CD14-positive monocyte (primary cell): ENCODE measurements at regions not wholly inside any gene's neighbourhood (a gene's known extent, or its start where the extent isn't known, plus 50 kb on each side); places are given as distances from the start of the nearest gene placed in this dataset.

Experiments used
- DNase-seq, 3 donors: peaks; one replicate each; pipeline ENCODE4 v3.0.0-alpha.2; 2011 to 2022
- H2AFZ ChIP-seq: 2 replicates; pipeline ENCODE4 v1.6.0; 2012; ENCODE audit warnings: mild to moderate bottlenecking, low read depth, low read length, inconsistent platforms; ENCODE audit not compliant: insufficient read depth, poor library complexity, severe bottlenecking
- H3K27ac ChIP-seq, 2 donors: 1 replicate in 1 of 2; 2 replicates in 1 of 2; pipeline ENCODE4 v1.5.1; 2012 to 2013; ENCODE audit warnings: low read length in 2 of 2, control low read depth in 1 of 2, inconsistent platforms in 1 of 2, low read depth in 1 of 2, mild to moderate bottlenecking in 1 of 2
- H3K27me3 ChIP-seq, 2 donors: one replicate each; pipeline versions ENCODE4 v1.6.0 to v1.6.1; 2011 to 2013; ENCODE audit warnings: low read length in 2 of 2; ENCODE audit not compliant: control insufficient read depth in 2 of 2, insufficient read depth in 2 of 2
- H3K36me3 ChIP-seq, 2 donors: replicated peaks in 1 of 2; 1 replicate in 1 of 2; 2 replicates in 1 of 2; pipeline versions ENCODE4 v1.5.1 to v1.6.1; 2012 to 2013; ENCODE audit warnings: low read length in 2 of 2, control low read depth in 1 of 2, inconsistent platforms in 1 of 2, mild to moderate bottlenecking in 1 of 2; ENCODE audit not compliant: insufficient read depth in 2 of 2, control insufficient read depth in 1 of 2
- H3K4me1 ChIP-seq, 2 donors: 1 replicate in 1 of 2; 2 replicates in 1 of 2; pipeline versions ENCODE4 v1.5.1 to v1.6.1; 2012 to 2013; ENCODE audit warnings: low read length in 2 of 2, control low read depth in 1 of 2, inconsistent platforms in 1 of 2, mild to moderate bottlenecking in 1 of 2, moderate library complexity in 1 of 2; ENCODE audit not compliant: insufficient read depth in 2 of 2, control insufficient read depth in 1 of 2
- H3K4me2 ChIP-seq: replicated peaks from 2 replicates; pipeline ENCODE3; 2012; ENCODE audit warnings: low read length, moderate library complexity, mild to moderate bottlenecking; ENCODE audit not compliant: poor library complexity, severe bottlenecking; ENCODE audit errors: extremely low read depth
- H3K4me3 ChIP-seq, 3 experiments: fragments of 200-600 bp in 1 of 3; sonication (generic) in 1 of 3; replicated peaks in 1 of 3; 1 replicate in 2 of 3; 2 replicates in 1 of 3; pipeline ENCODE4 v1.5.1; 2011 to 2013; ENCODE audit warnings: low read length in 3 of 3, mild to moderate bottlenecking in 3 of 3, control low read depth in 2 of 3, low read depth in 2 of 3, inconsistent platforms in 1 of 3, moderate library complexity in 1 of 3
- H3K79me2 ChIP-seq: 2 replicates; pipeline ENCODE4 v1.6.0; 2012; ENCODE audit warnings: mild to moderate bottlenecking, control low read depth, inconsistent platforms, low read length, moderate library complexity; ENCODE audit not compliant: insufficient read depth
- H3K9ac ChIP-seq: 2 replicates; pipeline ENCODE4 v1.6.0; 2017; ENCODE audit warnings: low read length, mild to moderate bottlenecking; ENCODE audit not compliant: insufficient read depth, poor library complexity, severe bottlenecking
- H3K9me3 ChIP-seq, 2 donors: replicated peaks in 1 of 2; 1 replicate in 1 of 2; 2 replicates in 1 of 2; pipeline versions ENCODE4 v1.5.1 to v1.6.1; 2012 to 2013; ENCODE audit warnings: low read length in 2 of 2, control low read depth in 1 of 2; ENCODE audit not compliant: control insufficient read depth in 1 of 2, insufficient read depth in 1 of 2
- H4K20me1 ChIP-seq: 2 replicates; pipeline ENCODE4 v1.6.0; 2012; ENCODE audit warnings: mild to moderate bottlenecking, low read length, control low read depth, moderate library complexity; ENCODE audit not compliant: insufficient read depth
- H3K27ac Mint-ChIP-seq, 7 donors: one replicate each; pipeline ENCODE4 v1.8.0; 2020; ENCODE audit warnings: mild to moderate bottlenecking in 7 of 7, mixed read lengths in 7 of 7, moderate library complexity in 6 of 7, inconsistent platforms in 2 of 7
- H3K27me3 Mint-ChIP-seq, 3 donors: one replicate each; pipeline ENCODE4 v1.8.0; 2021 to 2022; ENCODE audit warnings: low read depth in 3 of 3, mild to moderate bottlenecking in 3 of 3, mixed read lengths in 3 of 3, moderate library complexity in 3 of 3, inconsistent platforms in 1 of 3
- H3K36me3 Mint-ChIP-seq, 2 donors: one replicate each; pipeline ENCODE4 v1.8.0; 2020; ENCODE audit warnings: mixed read lengths in 2 of 2, inconsistent platforms in 1 of 2, mild to moderate bottlenecking in 1 of 2
- H3K4me1 Mint-ChIP-seq: one replicate; pipeline ENCODE4 v1.8.0; 2020; ENCODE audit warnings: mild to moderate bottlenecking, mixed read lengths
- H3K4me3 Mint-ChIP-seq, 2 donors: one replicate each; pipeline ENCODE4 v1.8.0; 2020; ENCODE audit warnings: mild to moderate bottlenecking in 2 of 2, mixed read lengths in 2 of 2, moderate library complexity in 1 of 2
- H3K9me3 Mint-ChIP-seq, 7 donors: one replicate each; pipeline ENCODE4 v1.8.0; 2020 to 2022; ENCODE audit warnings: mixed read lengths in 7 of 7, mild to moderate bottlenecking in 6 of 7, moderate library complexity in 6 of 7, inconsistent platforms in 2 of 7
- WGBS: methylation state at CpG from one replicate; pipeline ENCODE4 v1.1.5; 2013; ENCODE audit warnings: missing lambda C conversion rate; ENCODE audit not compliant: insufficient coverage; 5-methylcytosine and 5-hydroxymethylcytosine counted together
- intact Hi-C, 2 donors: fragments of 100-400 bp; cut with micrococcal nuclease; formaldehyde crosslinking; loops; one replicate each; pipeline versions ENCODE4 v1.15.0 to v1.15.1; 2023
- TF ChIP-seq, protein P1 (sequence below): fragments of 200-600 bp; IDR thresholded peaks from one replicate; pipeline ENCODE4 v1.8.0; 2022; ENCODE audit warnings: antibody characterized with exemption, mild to moderate bottlenecking

DNA sequence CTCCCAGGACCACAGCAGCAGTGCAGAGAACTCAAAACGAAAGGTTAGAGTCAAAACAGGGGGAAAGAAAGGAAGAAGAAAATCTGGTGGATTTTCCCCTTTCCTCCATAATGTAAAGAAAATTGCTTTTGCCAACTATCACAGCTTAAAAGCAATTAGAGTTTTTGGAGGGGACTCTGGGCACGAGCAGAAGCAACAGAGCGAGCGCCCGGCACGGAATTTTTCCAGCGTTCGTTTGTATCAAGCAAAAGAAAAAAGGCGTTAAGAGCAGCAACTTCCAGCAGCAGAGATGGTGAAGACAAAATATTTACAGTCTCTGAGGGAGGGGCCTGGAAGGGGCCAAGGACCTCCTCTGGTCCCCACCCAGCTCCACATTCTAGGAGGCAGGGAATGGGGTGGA lies 174.9 kb upstream of the LINGO1 start:
- H3K9me3 Mint-ChIP-seq = no peaks in the 10 kb centered on the region
- intact Hi-C loops = no loop called here
- no peak overlapping the region for H3K27ac Mint-ChIP-seq

DNA sequence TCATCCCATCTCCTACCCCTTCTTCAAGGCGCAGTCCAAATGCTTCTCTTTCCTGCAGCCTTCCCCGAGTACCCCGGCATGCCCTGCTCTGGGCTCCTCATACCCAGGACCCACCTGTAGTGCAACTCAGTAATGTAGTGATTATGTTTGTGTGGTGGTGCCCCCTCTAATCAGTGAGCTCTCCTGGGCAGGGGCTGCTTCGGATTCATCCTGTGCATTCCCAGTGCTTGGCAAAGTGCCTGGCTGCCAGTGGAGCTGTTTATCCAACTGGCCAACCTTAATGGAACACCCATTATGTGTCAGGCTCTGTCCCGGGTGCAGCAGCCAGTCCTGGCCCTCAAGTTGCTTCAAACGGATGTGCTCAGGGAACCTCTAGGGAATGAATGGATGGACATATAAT lies 174.4 kb upstream of the LINGO1 start:
- Histone ChIP-seq H3K27ac (no peak overlapping the region), H2AFZ (no peak overlapping the region), H3K9me3 (no peaks in the 10 kb centered on the region), H3K79me2 (no peaks in the 10 kb centered on the region), H3K9ac (no peak overlapping the region), H3K4me3 (no peak overlapping the region), H3K4me1 (no peaks in the 10 kb centered on the region), H3K36me3 (no peaks in the 10 kb centered on the region), H4K20me1 (no peaks in the 10 kb centered on the region), H3K4me2 (no peak overlapping the region), H3K27me3 (no peaks in the 10 kb centered on the region)
- TF ChIP-seq, protein P1, sequence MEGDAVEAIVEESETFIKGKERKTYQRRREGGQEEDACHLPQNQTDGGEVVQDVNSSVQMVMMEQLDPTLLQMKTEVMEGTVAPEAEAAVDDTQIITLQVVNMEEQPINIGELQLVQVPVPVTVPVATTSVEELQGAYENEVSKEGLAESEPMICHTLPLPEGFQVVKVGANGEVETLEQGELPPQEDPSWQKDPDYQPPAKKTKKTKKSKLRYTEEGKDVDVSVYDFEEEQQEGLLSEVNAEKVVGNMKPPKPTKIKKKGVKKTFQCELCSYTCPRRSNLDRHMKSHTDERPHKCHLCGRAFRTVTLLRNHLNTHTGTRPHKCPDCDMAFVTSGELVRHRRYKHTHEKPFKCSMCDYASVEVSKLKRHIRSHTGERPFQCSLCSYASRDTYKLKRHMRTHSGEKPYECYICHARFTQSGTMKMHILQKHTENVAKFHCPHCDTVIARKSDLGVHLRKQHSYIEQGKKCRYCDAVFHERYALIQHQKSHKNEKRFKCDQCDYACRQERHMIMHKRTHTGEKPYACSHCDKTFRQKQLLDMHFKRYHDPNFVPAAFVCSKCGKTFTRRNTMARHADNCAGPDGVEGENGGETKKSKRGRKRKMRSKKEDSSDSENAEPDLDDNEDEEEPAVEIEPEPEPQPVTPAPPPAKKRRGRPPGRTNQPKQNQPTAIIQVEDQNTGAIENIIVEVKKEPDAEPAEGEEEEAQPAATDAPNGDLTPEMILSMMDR = no peak
- intact Hi-C loops = no loop called here
- H3K27ac Mint-ChIP-seq = no peak overlapping the region
- no peaks in the 10 kb centered on the region for H3K36me3 Mint-ChIP-seq
- peaks cover 2 to 8% (median 4%) of the 10 kb centered on the region in 3 donors for H3K27me3 Mint-ChIP-seq
- H3K4me3 Mint-ChIP-seq = no peak overlapping the region
- WGBS = 79% methylated on average over 2 of the region's 6 CpGs
- no peaks in the 10 kb centered on the region for H3K9me3 Mint-ChIP-seq
- no peak for DNase-seq
- peaks cover 2% of the 10 kb centered on the region for H3K4me1 Mint-ChIP-seq

More for the DNA sequence above, 174.9 kb upstream of the LINGO1 start:
- TF ChIP-seq, protein P1 = no peak
- no peak overlapping the region for H3K9ac ChIP-seq
- DNase-seq = no peak
- no peak overlapping the region for H2AFZ ChIP-seq
- H4K20me1 ChIP-seq = no peaks in the 10 kb centered on the region
- H3K4me3 Mint-ChIP-seq = no peak overlapping the region
- no peaks in the 10 kb centered on the region for H3K4me1 ChIP-seq
- no peaks in the 10 kb centered on the region for H3K79me2 ChIP-seq
- no peaks in the 10 kb centered on the region for H3K27me3 ChIP-seq
- no peaks in the 10 kb centered on the region for H3K9me3 ChIP-seq
- no peak overlapping the region for H3K4me3 ChIP-seq
- no peaks in the 10 kb centered on the region for H3K36me3 ChIP-seq
- WGBS = 95% methylated on average over 8 of the region's 9 CpGs
- H3K36me3 Mint-ChIP-seq = no peaks in the 10 kb centered on the region
- peaks cover 2% of the 10 kb centered on the region for H3K4me1 Mint-ChIP-seq
- peaks cover 2 to 11% (median 4%) of the 10 kb centered on the region in 3 donors for H3K27me3 Mint-ChIP-seq
- no peak overlapping the region for H3K27ac ChIP-seq
- no peak overlapping the region for H3K4me2 ChIP-seq
